ENCODE measurements at regions not wholly inside any gene's neighbourhood (a gene's known extent, or its start where the extent isn't known, plus 50 kb on each side); places are given as distances from the start of the nearest gene placed in this dataset.

GRCh38 chr5:56518820-56519219, 285.7 kb upstream of the ANKRD55 start:
- TF ChIP-seq, protein P1, sequence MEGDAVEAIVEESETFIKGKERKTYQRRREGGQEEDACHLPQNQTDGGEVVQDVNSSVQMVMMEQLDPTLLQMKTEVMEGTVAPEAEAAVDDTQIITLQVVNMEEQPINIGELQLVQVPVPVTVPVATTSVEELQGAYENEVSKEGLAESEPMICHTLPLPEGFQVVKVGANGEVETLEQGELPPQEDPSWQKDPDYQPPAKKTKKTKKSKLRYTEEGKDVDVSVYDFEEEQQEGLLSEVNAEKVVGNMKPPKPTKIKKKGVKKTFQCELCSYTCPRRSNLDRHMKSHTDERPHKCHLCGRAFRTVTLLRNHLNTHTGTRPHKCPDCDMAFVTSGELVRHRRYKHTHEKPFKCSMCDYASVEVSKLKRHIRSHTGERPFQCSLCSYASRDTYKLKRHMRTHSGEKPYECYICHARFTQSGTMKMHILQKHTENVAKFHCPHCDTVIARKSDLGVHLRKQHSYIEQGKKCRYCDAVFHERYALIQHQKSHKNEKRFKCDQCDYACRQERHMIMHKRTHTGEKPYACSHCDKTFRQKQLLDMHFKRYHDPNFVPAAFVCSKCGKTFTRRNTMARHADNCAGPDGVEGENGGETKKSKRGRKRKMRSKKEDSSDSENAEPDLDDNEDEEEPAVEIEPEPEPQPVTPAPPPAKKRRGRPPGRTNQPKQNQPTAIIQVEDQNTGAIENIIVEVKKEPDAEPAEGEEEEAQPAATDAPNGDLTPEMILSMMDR (IDR thresholded peaks at IDR 0.05; ENCODE audit: borderline replicate concordance, insufficient read depth, low read depth, low read length): no peak
- no peak overlapping the region for H3K4me3 ChIP-seq (ENCODE audit: low read depth, low read length)

DNA sequence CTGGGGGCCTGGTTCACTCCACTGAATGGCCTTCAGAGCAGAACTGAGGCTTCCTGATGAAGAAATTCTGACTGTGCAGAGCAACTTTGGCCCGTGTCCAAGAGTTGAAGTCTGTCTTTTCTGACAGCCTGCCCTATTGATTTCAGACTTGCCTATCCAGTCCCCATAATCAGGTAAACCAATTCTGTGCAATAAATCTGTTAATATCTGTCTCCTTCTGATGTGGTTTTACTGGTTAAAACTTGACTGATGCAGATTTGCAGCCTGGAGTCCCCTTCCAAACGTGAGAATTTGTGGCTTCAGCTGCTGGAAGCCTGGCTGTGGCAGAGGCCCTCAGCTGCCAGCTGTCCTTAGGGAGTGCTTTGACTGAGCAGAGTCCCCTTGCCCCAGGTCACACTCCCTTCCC, 283.9 kb upstream of the ANKRD55 start:
- TF ChIP-seq, protein P1 (IDR thresholded peaks at IDR 0.05; ENCODE audit: borderline replicate concordance, insufficient read depth, low read depth, low read length): no peak
- H3K4me3 ChIP-seq (ENCODE audit: low read depth, low read length): no peak overlapping the region

- TF ChIP-seq, protein P1 (IDR thresholded peaks at IDR 0.05; ENCODE audit: borderline replicate concordance, insufficient read depth, low read depth, low read length): no peak
- no peak overlapping the region for H3K4me3 ChIP-seq (ENCODE audit: low read depth, low read length)
These were observed 283.3 kb upstream of the ANKRD55 start for GRCh38 chr5:56516441-56516840.

DNA sequence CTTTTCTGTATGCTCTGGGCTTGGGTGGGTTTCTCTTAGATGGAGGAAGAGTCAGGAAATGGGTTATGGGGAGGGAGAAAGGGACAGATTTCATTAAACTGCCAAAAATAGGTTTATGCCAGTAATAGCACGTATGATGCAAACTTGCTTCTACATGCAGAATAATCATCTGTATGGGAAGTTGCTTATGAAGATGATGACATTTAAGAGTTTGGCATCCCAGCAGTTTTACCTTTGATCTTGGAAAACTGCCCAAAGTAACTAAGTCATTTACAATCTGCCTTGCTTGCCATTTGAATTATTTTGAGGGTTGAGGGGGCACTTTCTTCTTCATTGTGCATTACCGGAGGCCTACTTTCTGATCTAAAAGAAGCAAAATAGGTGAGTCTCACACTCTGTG, 282.9 kb upstream of the ANKRD55 start:
- TF ChIP-seq, protein P1 (IDR thresholded peaks at IDR 0.05; ENCODE audit: borderline replicate concordance, insufficient read depth, low read depth, low read length): no peak
- H3K4me3 ChIP-seq (ENCODE audit: low read depth, low read length): no peak overlapping the region

DNA sequence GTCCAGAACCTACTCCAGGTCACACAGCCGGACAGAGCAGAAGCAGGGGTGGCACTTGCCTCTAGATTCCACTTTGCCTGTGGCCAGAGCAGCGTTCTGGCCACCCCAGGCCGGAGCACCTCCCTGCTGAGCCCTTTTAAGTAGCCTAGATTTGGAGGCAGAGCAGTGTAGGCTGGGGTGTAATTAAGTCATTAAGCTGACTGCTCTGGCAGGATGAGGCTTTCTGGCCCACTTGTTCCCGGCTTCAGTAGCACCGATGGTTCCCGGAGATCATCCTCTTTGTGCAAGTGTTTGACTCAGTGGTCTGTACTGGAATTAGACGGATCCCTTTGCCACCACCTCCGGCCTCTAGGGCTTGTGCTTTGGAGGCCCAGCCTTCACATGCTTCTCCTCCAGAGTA, 281.9 kb upstream of the ANKRD55 start:
- TF ChIP-seq, protein P1 (IDR thresholded peaks at IDR 0.05; ENCODE audit: borderline replicate concordance, insufficient read depth, low read depth, low read length): no peak
- no peak overlapping the region for H3K4me3 ChIP-seq (ENCODE audit: low read depth, low read length)

- TF ChIP-seq, protein P1 (IDR thresholded peaks at IDR 0.05; ENCODE audit: borderline replicate concordance, insufficient read depth, low read depth, low read length): no peak
- no peak overlapping the region for H3K4me3 ChIP-seq (ENCODE audit: low read depth, low read length)
These were observed 281.1 kb upstream of the ANKRD55 start for GRCh38 chr5:56514245-56514644.

DNA sequence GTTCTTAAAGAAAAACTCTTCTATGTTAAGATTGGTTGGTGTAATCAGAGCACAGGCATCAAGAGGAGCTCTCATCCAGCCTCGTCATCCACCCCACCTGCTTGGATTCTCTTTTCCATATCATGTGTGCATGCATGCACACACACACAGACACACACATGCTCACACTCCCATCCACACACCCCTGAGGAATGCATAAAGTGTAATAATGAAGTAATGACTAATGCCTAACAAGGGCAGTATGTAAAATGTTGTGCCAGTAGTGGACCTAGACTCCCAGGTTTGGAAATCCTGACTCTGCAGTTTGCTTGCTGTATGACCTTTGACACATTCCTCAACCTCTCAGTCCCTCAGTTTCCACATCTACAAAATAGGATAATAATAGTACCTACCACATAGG, 280.0 kb upstream of the ANKRD55 start:
- no peak overlapping the region for H3K4me3 ChIP-seq (ENCODE audit: low read depth, low read length)
- TF ChIP-seq, protein P1 (IDR thresholded peaks at IDR 0.05; ENCODE audit: borderline replicate concordance, insufficient read depth, low read depth, low read length): no peak

All from GM12875 (cell line).